Kidney (tissue), 13 donors: ENCODE measurements at regions not wholly inside any gene's neighbourhood (a gene's known extent, or its start where the extent isn't known, plus 50 kb on each side); places are given as distances from the start of the nearest gene placed in this dataset.

ENCODE experiments used
- DNase-seq, 5 donors: peaks; one replicate each; pipeline ENCODE4 v3.0.0-alpha.2; 2013 to 2020
- FAIRE-seq: peaks from 2 replicates; lab custom pipeline; 2012; peaks lifted over from hg19 to GRCh38; lab: Jason Lieb, UNC
- H3K27ac ChIP-seq, 2 donors: one replicate each; pipeline ENCODE4 v1.7.0; 2013; ENCODE audit warnings: low read depth in 2 of 2, low read length in 2 of 2, inconsistent platforms in 1 of 2
- H3K27me3 ChIP-seq: one replicate; pipeline ENCODE4 v1.7.1; 2013; ENCODE audit warnings: low read length, inconsistent platforms; ENCODE audit not compliant: control insufficient read depth, insufficient read depth
- H3K36me3 ChIP-seq, 3 donors: one replicate each; pipeline versions ENCODE4 v1.7.0 to v1.7.1; 2013; ENCODE audit warnings: low read length in 3 of 3, control low read depth in 1 of 3, inconsistent platforms in 1 of 3; ENCODE audit not compliant: insufficient read depth in 3 of 3, control insufficient read depth in 2 of 3
- H3K4me1 ChIP-seq, 3 donors: one replicate each; pipeline versions ENCODE4 v1.7.0 to v1.7.1; 2013; ENCODE audit warnings: low read length in 3 of 3, inconsistent platforms in 1 of 3, low read depth in 1 of 3; ENCODE audit not compliant: control insufficient read depth in 2 of 3, insufficient read depth in 2 of 3
- H3K4me3 ChIP-seq, 3 donors: one replicate each; pipeline versions ENCODE4 v1.7.0 to v1.8.1; 2013; ENCODE audit warnings: low read length in 3 of 3, control low read depth in 1 of 3, inconsistent platforms in 1 of 3
- H3K9ac ChIP-seq, 3 donors: one replicate each; pipeline versions ENCODE4 v1.7.0 to v1.7.1; 2013; ENCODE audit warnings: low read length in 3 of 3, control low read depth in 1 of 3, inconsistent platforms in 1 of 3
- H3K9me3 ChIP-seq, 3 donors: one replicate each; pipeline versions ENCODE4 v1.7.0 to v1.7.1; 2013; ENCODE audit warnings: low read length in 3 of 3, control low read depth in 1 of 3, inconsistent platforms in 1 of 3; ENCODE audit not compliant: control insufficient read depth in 2 of 3, insufficient read depth in 1 of 3
- intact Hi-C: fragments of 100-400 bp; cut with DNase I; formaldehyde crosslinking; loops from one replicate; pipeline ENCODE4 v1.11.1; 2022
- TF ChIP-seq, protein P1 (sequence below): IDR thresholded peaks from 3 replicates; pipeline ENCODE4 v1.5.1; 2012; ENCODE audit warnings: mild to moderate bottlenecking, moderate library complexity, borderline replicate concordance; ENCODE audit not compliant: insufficient read depth; ENCODE audit errors: extremely low read depth
- donor health status: control.
- donor health status: control.
- donor health status: control.
- donor health status: control.
- donor health status: control.
- donor health status: DM: yes; HTN: yes; CAD: no.
- donor health status: Normal renal cell carcinoma (clear cell type).

GRCh38 chr9:90451804-90452203 lies 190.8 kb downstream of the DIRAS2 start:
- Histone ChIP-seq H3K4me3 (no peak overlapping the region), H3K36me3 (no peaks in the 10 kb centered on the region), H3K27me3 (no peaks in the 10 kb centered on the region), H3K9me3 (no peaks in the 10 kb centered on the region), H3K27ac (no peak overlapping the region), H3K4me1 (no peaks in the 10 kb centered on the region), H3K9ac (no peak overlapping the region)
- TF ChIP-seq, protein P1, sequence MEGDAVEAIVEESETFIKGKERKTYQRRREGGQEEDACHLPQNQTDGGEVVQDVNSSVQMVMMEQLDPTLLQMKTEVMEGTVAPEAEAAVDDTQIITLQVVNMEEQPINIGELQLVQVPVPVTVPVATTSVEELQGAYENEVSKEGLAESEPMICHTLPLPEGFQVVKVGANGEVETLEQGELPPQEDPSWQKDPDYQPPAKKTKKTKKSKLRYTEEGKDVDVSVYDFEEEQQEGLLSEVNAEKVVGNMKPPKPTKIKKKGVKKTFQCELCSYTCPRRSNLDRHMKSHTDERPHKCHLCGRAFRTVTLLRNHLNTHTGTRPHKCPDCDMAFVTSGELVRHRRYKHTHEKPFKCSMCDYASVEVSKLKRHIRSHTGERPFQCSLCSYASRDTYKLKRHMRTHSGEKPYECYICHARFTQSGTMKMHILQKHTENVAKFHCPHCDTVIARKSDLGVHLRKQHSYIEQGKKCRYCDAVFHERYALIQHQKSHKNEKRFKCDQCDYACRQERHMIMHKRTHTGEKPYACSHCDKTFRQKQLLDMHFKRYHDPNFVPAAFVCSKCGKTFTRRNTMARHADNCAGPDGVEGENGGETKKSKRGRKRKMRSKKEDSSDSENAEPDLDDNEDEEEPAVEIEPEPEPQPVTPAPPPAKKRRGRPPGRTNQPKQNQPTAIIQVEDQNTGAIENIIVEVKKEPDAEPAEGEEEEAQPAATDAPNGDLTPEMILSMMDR, result no peak
- DNase-seq, result no peak
- FAIRE-seq, result no peak
- intact Hi-C loops, result no loop called here

GRCh38 chr9:90455316-90455715 lies 187.3 kb downstream of the DIRAS2 start:
- Histone ChIP-seq H3K4me1 (no peaks in the 10 kb centered on the region), H3K9ac (no peak overlapping the region), H3K27ac (no peak overlapping the region), H3K27me3 (no peaks in the 10 kb centered on the region), H3K36me3 (no peaks in the 10 kb centered on the region), H3K9me3 (no peaks in the 10 kb centered on the region), H3K4me3 (no peak overlapping the region)
- TF ChIP-seq, protein P1, result no peak
- intact Hi-C loops, result no loop called here
- DNase-seq (no peak), FAIRE-seq (no peak)

- Histone ChIP-seq H3K27ac (no peak overlapping the region), H3K4me3 (no peak overlapping the region), H3K27me3 (no peaks in the 10 kb centered on the region), H3K9ac (no peak overlapping the region), H3K9me3 (no peaks in the 10 kb centered on the region), H3K4me1 (no peaks in the 10 kb centered on the region), H3K36me3 (no peaks in the 10 kb centered on the region)
- TF ChIP-seq, protein P1, result no peak
- intact Hi-C loops, result no loop called here
- FAIRE-seq (no peak), DNase-seq (no peak)
These were observed 185.0 kb downstream of the DIRAS2 start for GRCh38 chr9:90457386-90458190.
